Breast epithelium (tissue), 4 donors: ENCODE measurements at regions not wholly inside any gene's neighbourhood (a gene's known extent, or its start where the extent isn't known, plus 50 kb on each side); places are given as distances from the start of the nearest gene placed in this dataset.

Experiments used
- DNase-seq, 2 donors: peaks; one replicate each; pipeline ENCODE4 v3.0.0-alpha.2; 2019; ENCODE audit warnings: low spot score in 2 of 2
- H3K27ac ChIP-seq, 2 donors: fragments of 200-600 bp; sonication (generic) in 1 of 2; one replicate each; pipeline ENCODE4 v1.5.1; 2016 to 2019; ENCODE audit warnings: mild to moderate bottlenecking in 1 of 2
- H3K27me3 ChIP-seq, 2 donors: fragments of 200-600 bp; sonication (generic) in 1 of 2; one replicate each; pipeline versions ENCODE4 v1.5.1 to v1.6.0; 2017 to 2019; ENCODE audit warnings: control low read depth in 1 of 2, mild to moderate bottlenecking in 1 of 2
- H3K36me3 ChIP-seq: fragments of 200-600 bp; one replicate; pipeline ENCODE4 v1.5.1; 2019
- H3K4me1 ChIP-seq, 2 donors: fragments of 200-600 bp; sonication (generic); one replicate each; pipeline ENCODE4 v1.5.1; 2016 to 2019; ENCODE audit warnings: control low read depth in 1 of 2
- H3K4me3 ChIP-seq, 3 donors: fragments of 200-600 bp; sonication (generic); 1 replicate in 2 of 3; 2 replicates in 1 of 3; pipeline ENCODE4 v1.5.1; 2016 to 2019; ENCODE audit warnings: mild to moderate bottlenecking in 3 of 3, moderate library complexity in 2 of 3
- H3K9me3 ChIP-seq, 2 donors: fragments of 200-600 bp; sonication (generic) in 1 of 2; one replicate each; pipeline ENCODE4 v1.5.1; 2016 to 2019; ENCODE audit warnings: control low read depth in 1 of 2
- POLR2A ChIP-seq: fragments of 450-650 bp; IDR thresholded peaks from one replicate; pipeline ENCODE4 v1.6.1; 2016; ENCODE audit warnings: antibody characterized with exemption, mild to moderate bottlenecking, moderate library complexity
- POLR2AphosphoS5 ChIP-seq, 3 donors: sonication (generic); formaldehyde crosslinking; IDR thresholded peaks; one replicate each; pipeline ENCODE4 v1.6.1; 2017; ENCODE audit warnings: antibody characterized with exemption in 3 of 3
- intact Hi-C: fragments of 100-400 bp; cut with DNase I; formaldehyde crosslinking; loops from one replicate; pipeline ENCODE4 v1.15.1; 2023; ENCODE audit warnings: low total_unique reads
- TF ChIP-seq, protein P1 (sequence below), 3 donors: fragments of 450-650 bp; IDR thresholded peaks; one replicate each; pipeline ENCODE4 v1.5.1; 2016 to 2017; ENCODE audit warnings: antibody characterized with exemption in 3 of 3, mild to moderate bottlenecking in 3 of 3, moderate library complexity in 3 of 3

DNA sequence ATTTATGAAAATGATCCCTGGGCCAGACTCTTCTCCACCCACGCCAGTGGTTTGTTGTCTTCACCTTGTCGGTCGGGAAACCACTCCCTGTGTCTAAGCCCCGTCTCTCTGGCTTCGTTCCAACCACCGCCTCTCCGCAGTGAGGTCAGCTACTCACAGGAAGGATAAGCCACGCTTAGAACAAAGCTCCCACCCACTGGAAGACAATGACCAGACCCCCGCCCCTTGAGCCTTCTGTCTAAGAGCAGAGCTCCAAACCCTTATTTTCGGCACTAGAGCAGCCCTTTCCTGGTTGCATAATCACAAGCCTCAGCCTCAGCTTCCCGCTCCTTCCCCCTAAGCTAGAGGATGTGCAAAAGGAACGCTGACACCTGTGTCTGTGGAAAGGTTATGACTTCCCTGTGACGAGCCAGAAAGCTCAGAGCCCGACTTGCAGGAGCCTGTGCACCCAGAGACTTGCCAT, 114.9 kb upstream of the MEF2A start:
- Histone ChIP-seq H3K4me3 (peak overlapping the region in 2 of 3 donors; percentile 20 to 54), H3K9me3 (no peaks in the 10 kb centered on the region), H3K4me1 (peaks cover 3 to 12% of the 10 kb centered on the region in 2 donors), H3K36me3 (no peaks in the 10 kb centered on the region), H3K27me3 (no peaks in the 10 kb centered on the region), H3K27ac (peak overlapping the region; percentile 8 to 23)
- TF ChIP-seq POLR2AphosphoS5 (IDR thresholded peaks at IDR 0.05), result no peak
- no peak for TF ChIP-seq POLR2A
- TF ChIP-seq, protein P1, sequence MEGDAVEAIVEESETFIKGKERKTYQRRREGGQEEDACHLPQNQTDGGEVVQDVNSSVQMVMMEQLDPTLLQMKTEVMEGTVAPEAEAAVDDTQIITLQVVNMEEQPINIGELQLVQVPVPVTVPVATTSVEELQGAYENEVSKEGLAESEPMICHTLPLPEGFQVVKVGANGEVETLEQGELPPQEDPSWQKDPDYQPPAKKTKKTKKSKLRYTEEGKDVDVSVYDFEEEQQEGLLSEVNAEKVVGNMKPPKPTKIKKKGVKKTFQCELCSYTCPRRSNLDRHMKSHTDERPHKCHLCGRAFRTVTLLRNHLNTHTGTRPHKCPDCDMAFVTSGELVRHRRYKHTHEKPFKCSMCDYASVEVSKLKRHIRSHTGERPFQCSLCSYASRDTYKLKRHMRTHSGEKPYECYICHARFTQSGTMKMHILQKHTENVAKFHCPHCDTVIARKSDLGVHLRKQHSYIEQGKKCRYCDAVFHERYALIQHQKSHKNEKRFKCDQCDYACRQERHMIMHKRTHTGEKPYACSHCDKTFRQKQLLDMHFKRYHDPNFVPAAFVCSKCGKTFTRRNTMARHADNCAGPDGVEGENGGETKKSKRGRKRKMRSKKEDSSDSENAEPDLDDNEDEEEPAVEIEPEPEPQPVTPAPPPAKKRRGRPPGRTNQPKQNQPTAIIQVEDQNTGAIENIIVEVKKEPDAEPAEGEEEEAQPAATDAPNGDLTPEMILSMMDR (IDR thresholded peaks at IDR 0.05), result no peak
- DNase-seq, result peak; percentile 67 to 76
- intact Hi-C loops, result no loop called here

DNA sequence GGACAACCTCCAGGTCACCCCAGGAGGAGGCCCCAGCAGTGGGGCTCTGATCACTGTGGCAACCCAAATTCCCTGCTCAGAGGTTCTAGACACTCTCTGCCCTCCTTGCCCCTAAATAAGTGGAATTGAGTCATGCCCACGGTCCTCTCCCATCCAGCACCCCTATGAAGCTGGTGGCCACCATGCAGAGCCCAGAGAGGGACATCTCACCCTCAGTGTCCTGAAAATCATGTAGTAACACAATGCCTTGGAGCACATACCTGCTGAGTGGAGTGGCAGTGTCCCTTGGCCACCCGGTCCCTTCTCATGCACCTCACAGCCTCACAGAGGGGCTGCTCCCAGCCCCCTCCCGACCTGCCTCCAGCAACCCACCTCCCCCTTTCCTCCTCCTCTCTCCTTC, 114.3 kb upstream of the MEF2A start:
- no peaks in the 10 kb centered on the region for H3K9me3 ChIP-seq
- no peaks in the 10 kb centered on the region for H3K36me3 ChIP-seq
- H3K4me3 ChIP-seq, result no peak overlapping the region
- peak overlapping the region in 1 of 2 donors; percentile 8 for H3K27ac ChIP-seq
- TF ChIP-seq POLR2AphosphoS5 (IDR thresholded peaks at IDR 0.05) (no peak), POLR2A (no peak)
- TF ChIP-seq, protein P1 (IDR thresholded peaks at IDR 0.05), result no peak
- DNase-seq, result peak in 1 of 2 donors; percentile 5
- H3K4me1 ChIP-seq, result peaks cover 3 to 12% of the 10 kb centered on the region in 2 donors
- H3K27me3 ChIP-seq, result no peaks in the 10 kb centered on the region
- intact Hi-C loops, result no loop called here

DNA sequence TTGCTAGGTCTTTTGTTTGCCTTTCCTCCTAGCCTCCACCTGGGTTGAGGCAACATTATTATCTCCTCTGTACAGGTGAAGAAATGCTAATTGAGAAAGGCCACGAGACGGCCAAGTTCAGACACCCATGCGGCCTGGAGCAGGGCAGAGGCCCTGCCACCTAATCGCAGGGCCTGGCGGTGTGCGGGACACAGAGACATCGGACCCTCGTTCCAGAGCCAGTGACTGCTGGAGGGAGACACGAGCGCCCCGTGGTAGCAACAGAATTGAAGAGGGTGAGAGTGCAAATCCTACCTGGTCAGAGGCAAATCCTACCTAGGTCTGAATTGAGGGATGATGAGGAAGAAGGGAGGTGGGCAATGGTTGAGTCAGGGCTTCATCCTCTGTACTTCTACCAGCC, 113.8 kb upstream of the MEF2A start:
- DNase-seq, result peak in 1 of 2 donors; percentile 6
- Histone ChIP-seq H3K4me3 (no peak overlapping the region), H3K36me3 (no peaks in the 10 kb centered on the region), H3K27ac (peak overlapping the region; percentile 6 to 96), H3K27me3 (no peaks in the 10 kb centered on the region), H3K4me1 (peaks cover 3 to 12% of the 10 kb centered on the region in 2 donors), H3K9me3 (no peaks in the 10 kb centered on the region)
- TF ChIP-seq, protein P1 (IDR thresholded peaks at IDR 0.05), result no peak
- no peak for TF ChIP-seq POLR2A
- TF ChIP-seq POLR2AphosphoS5 (IDR thresholded peaks at IDR 0.05), result no peak
- intact Hi-C loops, result no loop called here

DNA sequence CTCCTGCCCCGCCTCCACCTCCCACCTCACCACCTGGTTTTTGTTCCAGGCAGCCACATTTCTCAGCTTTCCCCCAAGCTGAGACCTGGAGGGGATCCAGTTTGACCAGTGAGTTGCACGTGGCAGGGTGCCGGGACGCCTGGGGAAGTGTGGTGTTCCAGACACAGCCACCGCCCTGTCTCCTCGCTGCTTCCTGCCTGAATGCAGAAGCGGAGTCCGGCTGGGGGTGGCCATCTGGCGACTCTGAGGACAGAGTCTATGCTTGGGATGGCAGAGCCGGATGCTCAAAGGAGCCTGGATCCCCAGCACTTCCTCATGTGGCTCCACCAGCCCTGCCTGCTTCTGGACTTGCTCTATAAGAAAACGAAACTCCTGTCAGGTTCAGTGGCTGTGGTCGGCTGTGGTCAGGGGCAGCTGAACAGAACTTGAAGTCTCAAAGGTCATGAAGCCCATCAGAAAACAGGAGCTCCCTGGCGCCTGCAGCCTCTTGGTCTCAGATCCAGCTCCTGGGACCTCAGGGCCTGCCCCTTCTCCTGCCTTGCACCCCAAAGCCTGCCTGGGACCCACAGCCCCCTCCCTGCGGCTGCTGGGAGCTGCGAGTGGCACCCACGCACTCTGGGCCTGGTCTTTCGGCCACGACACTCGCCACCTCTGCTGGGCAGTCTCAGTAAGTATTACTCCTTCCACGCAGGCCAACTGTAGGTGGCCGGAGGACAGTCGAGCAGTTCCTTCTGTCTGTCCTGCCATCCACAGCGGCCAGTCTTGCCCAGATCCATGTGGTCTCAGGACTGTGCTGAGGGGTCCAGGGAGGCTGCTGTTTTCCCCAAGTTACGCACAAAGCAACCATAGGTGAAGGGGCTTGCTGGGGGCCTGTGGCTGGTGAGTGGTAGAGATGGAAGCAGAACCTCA, 112.8 kb upstream of the MEF2A start:
- Histone ChIP-seq H3K27ac (peak overlapping the region; percentile 54 to 96), H3K4me1 (peaks cover 3 to 12% of the 10 kb centered on the region in 2 donors), H3K4me3 (peak overlapping the region in 2 of 3 donors; percentile 7 to 36), H3K36me3 (no peaks in the 10 kb centered on the region), H3K27me3 (no peaks in the 10 kb centered on the region), H3K9me3 (no peaks in the 10 kb centered on the region)
- peak; percentile 60 to 65 for DNase-seq
- intact Hi-C loops, result no loop called here
- TF ChIP-seq POLR2AphosphoS5 (IDR thresholded peaks at IDR 0.05), result peak; percentile 21 to 54 (median 26)
- TF ChIP-seq, protein P1 (IDR thresholded peaks at IDR 0.05), result no peak

DNA sequence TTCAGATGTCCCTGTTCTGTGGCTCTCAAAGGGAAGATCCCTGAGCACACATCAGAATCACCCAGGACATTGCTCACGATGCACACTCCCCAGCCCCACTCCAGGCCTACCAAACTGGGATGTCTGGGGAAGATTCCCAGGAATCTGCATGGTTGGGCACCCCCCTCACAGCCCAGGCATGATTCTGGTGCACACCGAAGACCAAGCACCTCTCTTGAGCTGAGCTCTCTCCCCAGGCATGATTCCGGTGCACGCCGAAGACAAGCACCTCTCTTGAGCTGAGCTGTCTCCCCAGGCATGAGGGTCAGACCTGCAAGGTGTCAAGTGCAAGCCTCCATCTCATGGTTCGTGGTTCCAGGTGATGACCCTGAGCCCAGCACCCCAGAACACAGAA, 112.2 kb upstream of the MEF2A start:
- TF ChIP-seq, protein P1 (IDR thresholded peaks at IDR 0.05), result no peak
- TF ChIP-seq POLR2AphosphoS5 (IDR thresholded peaks at IDR 0.05) (no peak), POLR2A (no peak)
- H3K4me1 ChIP-seq, result peaks cover 3 to 12% of the 10 kb centered on the region in 2 donors
- H3K27ac ChIP-seq, result peak overlapping the region in 1 of 2 donors; percentile 96
- H3K4me3 ChIP-seq, result no peak overlapping the region
- peak in 1 of 2 donors; percentile 12 for DNase-seq
- H3K9me3 ChIP-seq, result no peaks in the 10 kb centered on the region
- intact Hi-C loops, result no loop called here
- H3K36me3 ChIP-seq, result no peaks in the 10 kb centered on the region
- H3K27me3 ChIP-seq, result no peaks in the 10 kb centered on the region
